M059J (cell line): ENCODE measurements at regions not wholly inside any gene's neighbourhood (a gene's known extent, or its start where the extent isn't known, plus 50 kb on each side); places are given as distances from the start of the nearest gene placed in this dataset.
A peak's percentile ranks its signal among the peaks of the same experiment; 100 is the strongest.

Source experiments
- DNase-seq: peaks from one replicate; pipeline ENCODE4 v3.0.0-alpha.2; 2012; ENCODE audit warnings: low read depth

DNA sequence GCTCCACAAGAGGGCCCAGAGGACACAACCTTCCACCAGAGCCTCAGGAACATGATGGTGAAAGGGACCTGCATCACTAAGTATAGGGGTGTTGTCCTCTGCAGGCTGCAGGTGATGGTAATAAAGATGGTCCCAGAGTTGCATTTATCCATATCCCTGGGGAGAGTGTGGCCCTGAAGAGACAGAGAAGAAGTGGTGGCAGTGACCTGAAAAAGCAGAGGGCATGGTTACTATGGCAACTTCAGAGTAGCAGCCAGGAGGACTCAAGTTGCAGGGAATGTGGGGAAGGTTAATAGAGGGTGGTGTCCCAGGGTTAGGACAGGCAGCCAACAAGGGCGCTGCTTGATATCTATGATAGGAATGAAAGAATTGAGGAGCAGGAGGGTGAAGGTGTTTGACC, 57.1 kb downstream of the HLA-A start:
- no peak for DNase-seq

DNA sequence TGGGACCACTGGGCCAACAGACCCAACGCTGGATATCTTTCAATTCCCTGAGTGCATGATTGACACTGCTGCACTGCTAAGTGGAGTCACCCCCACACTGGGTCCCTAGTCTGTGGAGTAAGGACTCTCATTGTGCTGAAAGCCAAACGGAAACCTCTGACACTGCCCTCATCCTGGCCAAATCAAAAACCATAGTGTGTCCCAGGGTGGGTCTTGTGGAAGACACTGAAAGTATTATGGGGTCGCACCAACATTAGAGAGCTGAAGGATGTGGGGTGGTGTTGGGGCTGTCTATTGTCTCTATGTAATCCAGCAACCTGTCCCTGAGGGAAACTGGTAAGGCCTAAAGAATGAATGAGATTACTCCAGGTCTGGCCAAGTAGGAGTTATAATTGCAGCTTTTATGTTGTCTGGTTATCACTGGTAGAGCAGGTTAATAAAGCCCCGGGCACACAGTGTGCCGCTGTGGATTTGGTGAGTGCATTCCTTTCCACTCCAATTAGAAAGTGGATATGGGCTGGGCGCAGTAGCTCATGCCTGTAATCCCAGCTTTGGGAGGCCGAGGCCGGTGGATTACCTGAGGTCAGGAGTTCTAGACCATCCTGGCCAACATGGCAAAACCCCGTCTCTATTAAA, 57.9 kb downstream of the HLA-A start:
- DNase-seq: no peak

DNA sequence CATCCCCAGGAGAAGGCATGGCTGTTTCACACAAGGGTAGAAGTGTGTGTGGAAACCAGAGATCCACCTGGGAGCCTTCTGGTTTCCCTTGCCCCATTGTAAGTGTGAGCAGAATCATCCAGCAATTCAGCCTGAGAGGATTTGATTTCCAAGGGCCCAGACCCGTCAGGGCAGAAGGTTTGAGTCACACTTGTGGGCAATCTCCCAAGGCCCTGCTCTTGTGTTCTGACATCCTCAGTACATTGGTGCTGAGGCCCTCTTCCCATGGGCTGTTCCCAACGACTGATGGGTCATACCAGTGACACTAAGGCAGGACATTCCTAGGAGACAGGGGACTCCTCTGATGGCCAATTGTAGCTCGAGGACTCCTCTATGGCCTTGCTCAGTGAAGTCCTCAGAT, 58.2 kb upstream of the POLR1H start:
- DNase-seq: peak; percentile 83

DNA sequence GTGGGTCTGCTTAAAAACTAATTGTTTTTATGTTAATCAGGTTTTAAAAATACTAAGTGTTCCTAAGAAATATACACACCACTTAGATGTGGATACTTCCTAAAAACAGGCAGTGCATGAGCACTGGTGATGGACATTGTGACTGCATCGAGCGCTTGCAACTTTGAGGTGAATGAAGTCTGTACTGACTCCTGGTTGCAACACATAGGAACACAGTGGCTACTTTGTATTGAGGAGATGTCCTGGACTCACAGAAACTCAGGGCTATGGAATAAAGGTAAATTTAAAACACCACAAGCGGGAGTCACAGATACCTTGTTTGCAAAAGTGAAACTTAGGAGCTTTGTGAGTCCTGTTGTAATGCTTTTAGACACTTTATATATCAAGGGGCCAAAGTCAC, 55.6 kb upstream of the POLR1H start:
- DNase-seq: no peak

DNA sequence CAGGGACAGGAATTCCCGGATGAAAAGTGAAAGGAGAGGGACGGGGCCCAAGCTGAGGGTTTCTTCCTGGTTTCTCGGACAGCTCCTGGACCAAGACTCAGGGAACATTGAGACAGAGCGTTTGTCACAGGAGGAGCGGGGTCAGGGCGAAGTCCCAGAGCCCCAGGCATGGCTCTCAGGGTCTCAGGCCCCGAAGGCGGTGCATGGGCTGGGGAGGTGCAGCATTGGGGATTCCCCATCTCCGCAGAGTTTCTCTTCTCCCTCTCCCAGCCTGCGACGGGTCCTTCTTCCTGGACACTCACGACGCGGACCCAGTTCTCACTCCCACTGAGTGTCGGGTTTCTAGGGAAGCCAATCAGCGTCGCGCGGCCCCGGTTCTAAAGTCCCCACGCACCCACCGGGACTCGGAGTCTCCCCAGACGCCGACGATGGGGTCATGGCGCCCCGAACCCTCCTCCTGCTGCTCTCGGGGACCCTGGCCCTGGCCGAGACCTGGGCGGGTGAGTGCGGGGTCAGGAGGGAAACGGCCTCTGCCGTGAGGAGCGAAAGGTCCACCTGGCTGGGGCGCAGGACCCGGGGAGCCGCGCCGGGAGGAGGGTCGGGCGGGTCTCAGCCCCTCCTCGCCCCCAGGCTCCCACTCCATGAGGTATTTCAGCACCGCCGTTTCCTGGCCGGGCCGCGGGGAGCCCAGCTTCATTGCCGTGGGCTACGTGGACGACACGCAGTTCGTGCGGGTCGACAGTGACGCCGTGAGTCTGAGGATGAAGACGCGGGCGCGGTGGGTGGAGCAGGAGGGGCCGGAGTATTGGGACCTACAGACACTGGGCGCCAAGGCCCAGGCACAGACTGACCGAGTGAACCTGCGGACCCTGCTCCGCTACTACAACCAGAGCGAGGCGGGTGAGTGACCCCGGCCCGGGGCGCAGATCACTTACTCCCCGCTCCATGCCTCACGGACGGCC, 54.6 kb upstream of the POLR1H start:
- no peak for DNase-seq

DNA sequence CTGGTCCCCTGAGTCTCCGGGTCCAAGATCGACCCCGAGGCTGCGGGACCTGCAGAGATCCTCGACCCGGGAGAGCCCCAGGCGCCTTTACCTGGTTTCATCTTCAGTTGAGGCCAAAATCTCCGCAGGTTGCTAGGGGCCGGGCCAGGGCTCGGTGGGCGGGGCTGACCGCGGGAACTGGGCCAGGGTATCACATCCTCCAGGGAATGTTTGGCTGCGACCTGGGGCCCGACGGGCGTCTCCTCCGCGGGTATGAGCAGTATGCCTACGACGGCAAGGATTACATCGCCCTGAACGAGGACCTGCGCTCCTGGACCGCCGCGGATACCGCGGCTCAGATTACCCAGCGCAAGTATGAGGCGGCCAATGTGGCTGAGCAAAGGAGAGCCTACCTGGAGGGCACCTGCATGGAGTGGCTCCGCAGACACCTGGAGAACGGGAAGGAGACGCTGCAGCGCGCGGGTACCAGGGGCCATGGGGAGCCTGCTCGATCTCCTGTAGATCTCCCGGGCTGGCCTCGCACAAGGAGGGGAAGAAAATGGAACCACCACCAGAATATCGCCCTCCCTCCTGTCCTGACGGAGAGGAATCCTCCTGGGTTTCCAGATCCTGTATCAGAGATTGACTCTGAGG, 53.8 kb upstream of the POLR1H start:
- DNase-seq: no peak

DNA sequence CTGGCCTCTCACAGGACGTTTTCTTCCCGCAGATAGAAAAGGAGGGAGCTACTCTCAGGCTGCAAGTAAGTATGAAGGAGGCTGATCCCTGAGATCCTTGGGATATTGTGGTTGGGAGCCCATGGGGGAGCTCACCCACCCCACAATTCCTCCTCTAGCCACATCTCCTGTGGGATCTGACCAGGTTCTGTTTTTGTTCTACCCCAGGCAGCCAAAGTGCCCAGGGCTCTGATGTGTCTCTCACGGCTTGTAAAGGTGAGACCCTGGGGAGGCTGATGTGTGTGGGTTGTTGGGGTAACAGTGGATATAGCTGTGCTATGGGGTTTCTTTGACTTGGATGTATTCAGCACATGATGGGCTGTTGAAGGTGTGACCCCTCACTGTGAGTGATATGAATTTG, 52.0 kb upstream of the POLR1H start:
- no peak for DNase-seq
